ENCODE measurements at regions not wholly inside any gene's neighbourhood (a gene's known extent, or its start where the extent isn't known, plus 50 kb on each side); places are given as distances from the start of the nearest gene placed in this dataset.

DNA sequence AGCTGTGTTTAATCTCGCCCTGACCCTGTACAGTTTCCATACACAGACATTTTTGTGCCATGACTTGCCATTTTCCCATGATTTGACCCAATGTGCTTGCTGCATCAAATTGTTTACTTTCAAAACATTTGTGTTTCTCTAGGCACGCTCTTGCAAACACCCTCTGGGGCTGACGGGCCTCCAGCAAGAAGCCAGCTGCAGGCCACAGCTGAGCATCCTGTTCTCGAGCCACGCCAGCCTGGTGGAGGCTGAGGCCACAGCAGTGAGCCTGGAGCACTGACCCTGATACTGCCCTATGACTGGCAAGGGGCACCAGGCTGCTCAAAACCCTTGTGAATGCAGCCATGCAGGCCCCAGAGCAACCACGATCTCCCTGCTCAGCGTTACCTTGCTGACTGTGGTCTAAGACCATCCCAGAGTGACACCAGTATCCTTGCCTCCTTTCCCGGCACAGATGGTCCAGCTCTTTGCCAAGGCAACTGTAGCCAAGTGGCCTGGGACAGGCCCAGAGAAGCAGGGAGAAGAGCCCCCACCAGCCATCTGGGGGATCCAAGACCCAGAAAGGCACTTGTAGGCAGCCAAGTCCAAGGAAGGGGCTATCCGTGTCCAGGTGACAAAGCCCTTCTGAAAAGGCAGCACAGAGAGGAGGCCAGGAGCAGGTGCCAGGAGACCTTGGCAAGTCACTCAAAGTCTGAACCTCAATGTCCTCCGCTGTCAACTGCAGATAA lies 78.5 kb downstream of the OAT start:
- WGBS, 2 donors, result 78 to 80% methylated on average over 10 of the region's 10 CpGs
- H3K27ac ChIP-seq, result no peak overlapping the region
- no peaks in the 10 kb centered on the region for H3K4me1 ChIP-seq
- TF ChIP-seq CTCF (IDR thresholded peaks at IDR 0.05) (no peak), POLR2A (IDR thresholded peaks at IDR 0.05) (no peak), EP300 (IDR thresholded peaks at IDR 0.05) (no peak), POLR2AphosphoS5 (IDR thresholded peaks at IDR 0.05) (no peak)
- no peaks in the 10 kb centered on the region for H3K36me3 ChIP-seq
- no peaks in the 10 kb centered on the region for H3K9me3 ChIP-seq
- no peak overlapping the region for H3K4me3 ChIP-seq
- intact Hi-C loops (cut with DNase I), result no loop called here
- no peaks in the 10 kb centered on the region for H3K27me3 ChIP-seq
- DNase-seq, result no peak

- 84 to 89% methylated on average over 16 of the region's 16 CpGs for WGBS, 2 donors
- intact Hi-C loops (cut with DNase I), result no loop called here
- no peak overlapping the region for H3K27ac ChIP-seq
- no peak overlapping the region for H3K4me3 ChIP-seq
- no peaks in the 10 kb centered on the region for H3K4me1 ChIP-seq
- H3K27me3 ChIP-seq, result no peaks in the 10 kb centered on the region
- no peak for DNase-seq
- H3K36me3 ChIP-seq, result no peaks in the 10 kb centered on the region
- TF ChIP-seq EP300 (IDR thresholded peaks at IDR 0.05) (no peak), POLR2A (IDR thresholded peaks at IDR 0.05) (no peak), POLR2AphosphoS5 (IDR thresholded peaks at IDR 0.05) (no peak), CTCF (IDR thresholded peaks at IDR 0.05) (no peak)
- H3K9me3 ChIP-seq, result no peaks in the 10 kb centered on the region
Measured at GRCh38 chr10:124339119-124340032, 79.3 kb downstream of the OAT start.

- no peaks in the 10 kb centered on the region for H3K4me1 ChIP-seq
- TF ChIP-seq POLR2AphosphoS5 (IDR thresholded peaks at IDR 0.05), result no peak
- TF ChIP-seq POLR2A (IDR thresholded peaks at IDR 0.05), result no peak
- no peak for TF ChIP-seq EP300 (IDR thresholded peaks at IDR 0.05)
- H3K27me3 ChIP-seq, result no peaks in the 10 kb centered on the region
- 42 to 72% methylated on average over 4 of the region's 4 CpGs for WGBS, 2 donors
- H3K36me3 ChIP-seq, result no peaks in the 10 kb centered on the region
- intact Hi-C loops (cut with DNase I), result no loop called here
- no peak for DNase-seq
- no peaks in the 10 kb centered on the region for H3K9me3 ChIP-seq
- no peak overlapping the region for H3K27ac ChIP-seq
- H3K4me3 ChIP-seq, result no peak overlapping the region
Measured at GRCh38 chr10:124338276-124338925, 80.3 kb downstream of the OAT start.

- H3K9me3 ChIP-seq, result peaks cover 0 to 5% (median 0%) of the 10 kb centered on the region in 4 donors
- no peaks in the 10 kb centered on the region for H3K27me3 ChIP-seq
- TF ChIP-seq CTCF (IDR thresholded peaks at IDR 0.05), result no peak
- TF ChIP-seq EP300 (IDR thresholded peaks at IDR 0.05), result no peak
- no peak for TF ChIP-seq POLR2AphosphoS5 (IDR thresholded peaks at IDR 0.05)
- no peaks in the 10 kb centered on the region for H3K36me3 ChIP-seq
- no peak overlapping the region for H3K27ac ChIP-seq
- no peak for DNase-seq
- WGBS, 2 donors, result 48 to 58% methylated on average over 2 of the region's 2 CpGs
- H3K4me1 ChIP-seq, result no peaks in the 10 kb centered on the region
- H3K4me3 ChIP-seq, result no peak overlapping the region
- intact Hi-C loops (cut with DNase I), result no loop called here
Measured at GRCh38 chr10:124336186-124336585, 82.5 kb downstream of the OAT start.

- TF ChIP-seq EP300 (IDR thresholded peaks at IDR 0.05), result no peak
- no peak for TF ChIP-seq POLR2AphosphoS5 (IDR thresholded peaks at IDR 0.05)
- no peak for TF ChIP-seq CTCF (IDR thresholded peaks at IDR 0.05)
- no peak overlapping the region for H3K27ac ChIP-seq
- no peaks in the 10 kb centered on the region for H3K36me3 ChIP-seq
- no peaks in the 10 kb centered on the region for H3K27me3 ChIP-seq
- intact Hi-C loops (cut with DNase I), result no loop called here
- no peaks in the 10 kb centered on the region for H3K4me1 ChIP-seq
- DNase-seq, result no peak
- H3K4me3 ChIP-seq, result no peak overlapping the region
- 70 to 74% methylated on average over 1 of the region's 1 CpG for WGBS, 2 donors
- H3K9me3 ChIP-seq, result peaks cover 0 to 5% (median 0%) of the 10 kb centered on the region in 4 donors
Measured at GRCh38 chr10:124333931-124334330, 84.8 kb downstream of the OAT start.

Measured in sigmoid colon (tissue), 6 donors.